ENCODE measurements at regions not wholly inside any gene's neighbourhood (a gene's known extent, or its start where the extent isn't known, plus 50 kb on each side); places are given as distances from the start of the nearest gene placed in this dataset.
"Not testable (repeated sequence)": the region's sequence is repeated elsewhere in the genome, so short reads cannot be mapped to it uniquely, and the experiment has no call there.

- no peaks in the 10 kb centered on the region for H3K27me3 Mint-ChIP-seq
- H3K27ac Mint-ChIP-seq, result no peak overlapping the region
- no peak for DNase-seq
- ChIA-PET POLR2A (no interaction called here), CTCF (no interaction called here)
- H3K36me3 Mint-ChIP-seq (ENCODE audit: low read depth), result no peaks in the 10 kb centered on the region
- H3K9me3 Mint-ChIP-seq, result peaks cover 10% of the 10 kb centered on the region
- H3K4me3 Mint-ChIP-seq, result no peak overlapping the region
- no peaks in the 10 kb centered on the region for H3K4me1 Mint-ChIP-seq
These were observed 265.2 kb upstream of the SGO1 start for GRCh38 chr3:20451170-20451569.

GRCh38 chr3:20450611-20451010 lies 264.6 kb upstream of the SGO1 start:
- CTCF ChIA-PET, result no interaction called here
- Mint-ChIP-seq H3K36me3 (ENCODE audit: low read depth) (no peaks in the 10 kb centered on the region), H3K27ac (no peak overlapping the region), H3K4me1 (no peaks in the 10 kb centered on the region), H3K27me3 (no peaks in the 10 kb centered on the region), H3K4me3 (no peak overlapping the region), H3K9me3 (peaks cover 10% of the 10 kb centered on the region)
- DNase-seq, result no peak
- POLR2A ChIA-PET, result no interaction called here

- H3K4me3 Mint-ChIP-seq, result no peak overlapping the region
- H3K4me1 Mint-ChIP-seq, result no peaks in the 10 kb centered on the region
- no peaks in the 10 kb centered on the region for H3K9me3 Mint-ChIP-seq
- POLR2A ChIA-PET, result no interaction called here
- CTCF ChIA-PET, result no interaction called here
- no peaks in the 10 kb centered on the region for H3K27me3 Mint-ChIP-seq
- no peaks in the 10 kb centered on the region for H3K36me3 Mint-ChIP-seq (ENCODE audit: low read depth)
- DNase-seq, result no peak
- H3K27ac Mint-ChIP-seq, result no peak overlapping the region
These were observed 256.8 kb upstream of the SGO1 start for GRCh38 chr3:20442846-20443245.

- DNase-seq; H3K36me3 Mint-ChIP-seq (ENCODE audit: low read depth); CTCF ChIA-PET; H3K27me3 Mint-ChIP-seq; POLR2A ChIA-PET; H3K27ac Mint-ChIP-seq; H3K9me3 Mint-ChIP-seq; H3K4me1 Mint-ChIP-seq; H3K4me3 Mint-ChIP-seq: not testable (repeated sequence)
These were observed 241.3 kb upstream of the SGO1 start for GRCh38 chr3:20427268-20427667.

GRCh38 chr3:20425138-20425537 lies 239.1 kb upstream of the SGO1 start:
- CTCF ChIA-PET, result no interaction called here
- POLR2A ChIA-PET, result interaction anchor here (0.9 kb wide), 1 partner anchor 9 kb away, joined by 3 read pairs; no protein-coding TSS in a partner anchor
- no peak for DNase-seq
- Mint-ChIP-seq H3K4me1 (no peaks in the 10 kb centered on the region), H3K36me3 (ENCODE audit: low read depth) (no peaks in the 10 kb centered on the region), H3K27ac (no peak overlapping the region), H3K4me3 (no peak overlapping the region), H3K27me3 (no peaks in the 10 kb centered on the region), H3K9me3 (peaks cover 4% of the 10 kb centered on the region)

GRCh38 chr3:20424086-20424485 lies 238.1 kb upstream of the SGO1 start:
- Mint-ChIP-seq H3K27me3 (no peaks in the 10 kb centered on the region), H3K4me1 (no peaks in the 10 kb centered on the region), H3K27ac (no peak overlapping the region), H3K4me3 (no peak overlapping the region), H3K9me3 (peaks cover 2% of the 10 kb centered on the region), H3K36me3 (ENCODE audit: low read depth) (no peaks in the 10 kb centered on the region)
- no peak for DNase-seq
- POLR2A ChIA-PET, result no interaction called here
- CTCF ChIA-PET, result no interaction called here

- Mint-ChIP-seq H3K36me3 (ENCODE audit: low read depth) (no peaks in the 10 kb centered on the region), H3K4me3 (no peak overlapping the region), H3K27me3 (no peaks in the 10 kb centered on the region), H3K9me3 (peaks cover 2% of the 10 kb centered on the region), H3K4me1 (no peaks in the 10 kb centered on the region), H3K27ac (no peak overlapping the region)
- CTCF ChIA-PET, result no interaction called here
- POLR2A ChIA-PET, result no interaction called here
- DNase-seq, result no peak
These were observed 236.4 kb upstream of the SGO1 start for GRCh38 chr3:20422391-20422790.

- ChIA-PET POLR2A (no interaction called here), CTCF (no interaction called here)
- no peaks in the 10 kb centered on the region for H3K9me3 Mint-ChIP-seq
- no peak overlapping the region for H3K4me3 Mint-ChIP-seq
- no peaks in the 10 kb centered on the region for H3K4me1 Mint-ChIP-seq
- H3K27ac Mint-ChIP-seq, result no peak overlapping the region
- H3K36me3 Mint-ChIP-seq (ENCODE audit: low read depth), result no peaks in the 10 kb centered on the region
- DNase-seq, result no peak
- H3K27me3 Mint-ChIP-seq, result no peaks in the 10 kb centered on the region
These were observed 231.5 kb upstream of the SGO1 start for GRCh38 chr3:20417388-20418108.

GRCh38 chr3:20406611-20407011 lies 220.6 kb upstream of the SGO1 start:
- no peaks in the 10 kb centered on the region for H3K36me3 Mint-ChIP-seq (ENCODE audit: low read depth)
- no peak for DNase-seq
- no peaks in the 10 kb centered on the region for H3K9me3 Mint-ChIP-seq
- H3K27ac Mint-ChIP-seq, result no peak overlapping the region
- ChIA-PET POLR2A (no interaction called here), CTCF (no interaction called here)
- no peaks in the 10 kb centered on the region for H3K4me1 Mint-ChIP-seq
- no peak overlapping the region for H3K4me3 Mint-ChIP-seq
- no peaks in the 10 kb centered on the region for H3K27me3 Mint-ChIP-seq

- Mint-ChIP-seq H3K4me1 (no peaks in the 10 kb centered on the region), H3K27ac (no peak overlapping the region), H3K36me3 (ENCODE audit: low read depth) (no peaks in the 10 kb centered on the region), H3K4me3 (no peak overlapping the region), H3K27me3 (no peaks in the 10 kb centered on the region), H3K9me3 (no peaks in the 10 kb centered on the region)
- no peak for DNase-seq
- CTCF ChIA-PET, result no interaction called here
- POLR2A ChIA-PET, result no interaction called here
These were observed 219.7 kb upstream of the SGO1 start for GRCh38 chr3:20405744-20406143.

- no peak overlapping the region for H3K4me3 Mint-ChIP-seq
- H3K27me3 Mint-ChIP-seq, result no peaks in the 10 kb centered on the region
- no peaks in the 10 kb centered on the region for H3K9me3 Mint-ChIP-seq
- no peak for DNase-seq
- H3K36me3 Mint-ChIP-seq (ENCODE audit: low read depth), result no peaks in the 10 kb centered on the region
- ChIA-PET POLR2A (no interaction called here), CTCF (no interaction called here)
- no peaks in the 10 kb centered on the region for H3K4me1 Mint-ChIP-seq
- no peak overlapping the region for H3K27ac Mint-ChIP-seq
These were observed 219.2 kb upstream of the SGO1 start for GRCh38 chr3:20405231-20405630.

GRCh38 chr3:20404741-20405100 lies 218.7 kb upstream of the SGO1 start:
- DNase-seq, result no peak
- no peaks in the 10 kb centered on the region for H3K36me3 Mint-ChIP-seq (ENCODE audit: low read depth)
- no peak overlapping the region for H3K4me3 Mint-ChIP-seq
- H3K27ac Mint-ChIP-seq, result no peak overlapping the region
- CTCF ChIA-PET, result interaction anchor here (1.3 kb wide), 1 partner anchor 520 kb away, joined by 3 read pairs; no protein-coding TSS in a partner anchor
- POLR2A ChIA-PET, result no interaction called here
- no peaks in the 10 kb centered on the region for H3K27me3 Mint-ChIP-seq
- no peaks in the 10 kb centered on the region for H3K9me3 Mint-ChIP-seq
- no peaks in the 10 kb centered on the region for H3K4me1 Mint-ChIP-seq

GRCh38 chr3:20403986-20404740 lies 218.2 kb upstream of the SGO1 start:
- Mint-ChIP-seq H3K4me3 (no peak overlapping the region), H3K27ac (no peak overlapping the region), H3K9me3 (no peaks in the 10 kb centered on the region), H3K36me3 (ENCODE audit: low read depth) (no peaks in the 10 kb centered on the region), H3K27me3 (no peaks in the 10 kb centered on the region), H3K4me1 (no peaks in the 10 kb centered on the region)
- ChIA-PET CTCF (interaction anchor here (1.3 kb wide), 1 partner anchor 519 kb away, joined by 3 read pairs; no protein-coding TSS in a partner anchor), POLR2A (no interaction called here)
- no peak for DNase-seq

GRCh38 chr3:20401253-20401652 lies 215.2 kb upstream of the SGO1 start:
- Mint-ChIP-seq H3K36me3 (ENCODE audit: low read depth) (no peaks in the 10 kb centered on the region), H3K27ac (no peak overlapping the region), H3K9me3 (no peaks in the 10 kb centered on the region), H3K27me3 (no peaks in the 10 kb centered on the region), H3K4me3 (no peak overlapping the region), H3K4me1 (no peaks in the 10 kb centered on the region)
- CTCF ChIA-PET, result no interaction called here
- POLR2A ChIA-PET, result no interaction called here
- DNase-seq, result no peak

Data from activated CD4-positive, alpha-beta memory T cell treated with anti-CD3 and anti-CD28 coated beads, Interleukin-2, amount 10 ng/mL, durations not matched to agents 7 days and 5 days (primary cell).